ENCODE measurements at regions not wholly inside any gene's neighbourhood (a gene's known extent, or its start where the extent isn't known, plus 50 kb on each side); places are given as distances from the start of the nearest gene placed in this dataset.
A peak's percentile ranks its signal among the peaks of the same experiment; 100 is the strongest.

- DNase-seq (ENCODE audit: low spot score), result no peak
Observed at GRCh38 chr9:16025627-16026026, 472.8 kb downstream of the CCDC171 start.

- no peak for DNase-seq (ENCODE audit: low spot score)
Observed at GRCh38 chr9:16026886-16027285, 474.0 kb downstream of the CCDC171 start.

GRCh38 chr9:16028548-16028947 lies 475.7 kb downstream of the CCDC171 start:
- no peak for DNase-seq (ENCODE audit: low spot score)

GRCh38 chr9:16029046-16029615 lies 476.3 kb downstream of the CCDC171 start:
- no peak for DNase-seq (ENCODE audit: low spot score)

- no peak for DNase-seq (ENCODE audit: low spot score)
Observed at GRCh38 chr9:16029796-16030363, 477.0 kb downstream of the CCDC171 start.

- peak; percentile 32 for DNase-seq (ENCODE audit: low spot score)
Observed at GRCh38 chr9:16030528-16031185, 477.8 kb downstream of the CCDC171 start.

- no peak for DNase-seq (ENCODE audit: low spot score)
Observed at GRCh38 chr9:16031486-16031885, 478.6 kb downstream of the CCDC171 start.

- DNase-seq (ENCODE audit: low spot score), result no peak
Observed at GRCh38 chr9:16031971-16032370, 479.1 kb downstream of the CCDC171 start.

- no peak for DNase-seq (ENCODE audit: low spot score)
Observed at GRCh38 chr9:16032799-16033198, 480.0 kb downstream of the CCDC171 start.

GRCh38 chr9:16033253-16033652 lies 480.4 kb downstream of the CCDC171 start:
- DNase-seq (ENCODE audit: low spot score), result no peak

GRCh38 chr9:16033921-16034691 lies 481.3 kb downstream of the CCDC171 start:
- DNase-seq (ENCODE audit: low spot score), result no peak

GRCh38 chr9:16039218-16039987 lies 486.6 kb downstream of the CCDC171 start:
- DNase-seq (ENCODE audit: low spot score), result peak; percentile 55

GRCh38 chr9:16039988-16040761 lies 487.3 kb downstream of the CCDC171 start:
- DNase-seq (ENCODE audit: low spot score), result peak; percentile 77

GRCh38 chr9:16043756-16044578 lies 491.1 kb downstream of the CCDC171 start:
- no peak for DNase-seq (ENCODE audit: low spot score)

- no peak for DNase-seq (ENCODE audit: low spot score)
Observed at GRCh38 chr9:16044579-16044881, 491.7 kb downstream of the CCDC171 start.

GRCh38 chr9:16045651-16046280 lies 492.9 kb downstream of the CCDC171 start:
- no peak for DNase-seq (ENCODE audit: low spot score)

- DNase-seq (ENCODE audit: low spot score), result no peak
Observed at GRCh38 chr9:16046713-16047112, 493.9 kb downstream of the CCDC171 start.

GRCh38 chr9:16048129-16048528 lies 495.3 kb downstream of the CCDC171 start:
- DNase-seq (ENCODE audit: low spot score), result no peak

GRCh38 chr9:16052146-16052545 lies 499.3 kb downstream of the CCDC171 start:
- DNase-seq (ENCODE audit: low spot score), result no peak
